Activated T-cell treated with anti-CD3 and anti-CD28 coated beads, Interleukin-2, amount 50 U/mL, for 72 hours (primary cell): ENCODE measurements at regions not wholly inside any gene's neighbourhood (a gene's known extent, or its start where the extent isn't known, plus 50 kb on each side); places are given as distances from the start of the nearest gene placed in this dataset.

Source experiments
- ATAC-seq, 2 donors: fragments of 150-1000 bp; cut with Tn5 transposase; replicated peaks in 1 of 2; 2 replicates each; pipeline ENCODE4 v1.10.0; 2021; ENCODE audit warnings: moderate library complexity in 2 of 2, mild to moderate bottlenecking in 1 of 2
- DNase-seq, 2 donors: peaks; one replicate each; pipeline ENCODE4 v3.0.0; 2021 to 2022; ENCODE audit warnings: mixed read lengths in 1 of 2
- H3K27ac Mint-ChIP-seq: one replicate; pipeline ENCODE4 v1.8.0; 2022; ENCODE audit warnings: mild to moderate bottlenecking, moderate library complexity, mixed read lengths
- H3K27me3 Mint-ChIP-seq: one replicate; pipeline ENCODE4 v1.8.0; 2022; ENCODE audit warnings: low read depth, mixed read lengths
- H3K36me3 Mint-ChIP-seq, 2 donors: one replicate each; pipeline ENCODE4 v1.8.0; 2022; ENCODE audit warnings: mixed read lengths in 2 of 2, mild to moderate bottlenecking in 1 of 2; ENCODE audit not compliant: insufficient read depth in 2 of 2
- H3K4me1 Mint-ChIP-seq: one replicate; pipeline ENCODE4 v1.8.0; 2022; ENCODE audit warnings: low read depth, mixed read lengths
- H3K4me3 Mint-ChIP-seq, 2 donors: one replicate each; pipeline ENCODE4 v1.8.0; 2022; ENCODE audit warnings: mild to moderate bottlenecking in 2 of 2, mixed read lengths in 2 of 2, moderate library complexity in 2 of 2
- H3K9me3 Mint-ChIP-seq, 2 donors: one replicate each; pipeline ENCODE4 v1.8.0; 2022; ENCODE audit warnings: mixed read lengths in 2 of 2

- Mint-ChIP-seq H3K27ac (no peak overlapping the region), H3K4me1 (no peaks in the 10 kb centered on the region), H3K9me3 (no peaks in the 10 kb centered on the region), H3K27me3 (no peaks in the 10 kb centered on the region), H3K4me3 (no peak overlapping the region), H3K36me3 (no peaks in the 10 kb centered on the region)
- DNase-seq (no peak), ATAC-seq (no peak)
Measured at GRCh38 chr13:112233256-112233655, 142.9 kb upstream of the SPACA7 start.

- H3K4me1 Mint-ChIP-seq: no peaks in the 10 kb centered on the region
- H3K9me3 Mint-ChIP-seq: no peaks in the 10 kb centered on the region
- no peaks in the 10 kb centered on the region for H3K36me3 Mint-ChIP-seq
- H3K27me3 Mint-ChIP-seq: no peaks in the 10 kb centered on the region
- H3K27ac Mint-ChIP-seq: no peak overlapping the region
- ATAC-seq: no peak
- no peak for DNase-seq
- H3K4me3 Mint-ChIP-seq: no peak overlapping the region
Measured at GRCh38 chr13:112233716-112234115, 142.4 kb upstream of the SPACA7 start.

GRCh38 chr13:112234131-112234875 lies 141.9 kb upstream of the SPACA7 start:
- H3K4me3 Mint-ChIP-seq: no peak overlapping the region
- no peak for DNase-seq
- no peaks in the 10 kb centered on the region for H3K36me3 Mint-ChIP-seq
- H3K27ac Mint-ChIP-seq: no peak overlapping the region
- no peak for ATAC-seq
- no peaks in the 10 kb centered on the region for H3K4me1 Mint-ChIP-seq
- H3K9me3 Mint-ChIP-seq: no peaks in the 10 kb centered on the region
- H3K27me3 Mint-ChIP-seq: no peaks in the 10 kb centered on the region

GRCh38 chr13:112236016-112236415 lies 140.1 kb upstream of the SPACA7 start:
- H3K4me1 Mint-ChIP-seq: no peaks in the 10 kb centered on the region
- H3K27ac Mint-ChIP-seq: no peak overlapping the region
- no peak for DNase-seq
- ATAC-seq: no peak
- no peak overlapping the region for H3K4me3 Mint-ChIP-seq
- no peaks in the 10 kb centered on the region for H3K9me3 Mint-ChIP-seq
- no peaks in the 10 kb centered on the region for H3K36me3 Mint-ChIP-seq
- H3K27me3 Mint-ChIP-seq: no peaks in the 10 kb centered on the region

GRCh38 chr13:112236539-112237197 lies 139.5 kb upstream of the SPACA7 start:
- no peaks in the 10 kb centered on the region for H3K27me3 Mint-ChIP-seq
- H3K9me3 Mint-ChIP-seq: no peaks in the 10 kb centered on the region
- no peaks in the 10 kb centered on the region for H3K4me1 Mint-ChIP-seq
- H3K36me3 Mint-ChIP-seq: no peaks in the 10 kb centered on the region
- H3K4me3 Mint-ChIP-seq: no peak overlapping the region
- H3K27ac Mint-ChIP-seq: no peak overlapping the region
- ATAC-seq (no peak), DNase-seq (no peak)

GRCh38 chr13:112238436-112238995 lies 137.6 kb upstream of the SPACA7 start:
- Mint-ChIP-seq H3K27me3 (no peaks in the 10 kb centered on the region), H3K36me3 (no peaks in the 10 kb centered on the region), H3K27ac (no peak overlapping the region), H3K4me3 (no peak overlapping the region), H3K9me3 (no peaks in the 10 kb centered on the region), H3K4me1 (no peaks in the 10 kb centered on the region)
- no peak for ATAC-seq
- no peak for DNase-seq

GRCh38 chr13:112240076-112240475 lies 136.1 kb upstream of the SPACA7 start:
- no peak overlapping the region for H3K4me3 Mint-ChIP-seq
- H3K27ac Mint-ChIP-seq: no peak overlapping the region
- no peak for DNase-seq
- no peaks in the 10 kb centered on the region for H3K27me3 Mint-ChIP-seq
- H3K9me3 Mint-ChIP-seq: no peaks in the 10 kb centered on the region
- H3K4me1 Mint-ChIP-seq: no peaks in the 10 kb centered on the region
- H3K36me3 Mint-ChIP-seq: no peaks in the 10 kb centered on the region
- no peak for ATAC-seq

GRCh38 chr13:112241288-112241687 lies 134.9 kb upstream of the SPACA7 start:
- no peaks in the 10 kb centered on the region for H3K36me3 Mint-ChIP-seq
- no peaks in the 10 kb centered on the region for H3K9me3 Mint-ChIP-seq
- H3K27me3 Mint-ChIP-seq: no peaks in the 10 kb centered on the region
- ATAC-seq (no peak), DNase-seq (no peak)
- H3K27ac Mint-ChIP-seq: no peak overlapping the region
- H3K4me3 Mint-ChIP-seq: no peak overlapping the region
- no peaks in the 10 kb centered on the region for H3K4me1 Mint-ChIP-seq

GRCh38 chr13:112242777-112243176 lies 133.4 kb upstream of the SPACA7 start:
- H3K36me3 Mint-ChIP-seq: no peaks in the 10 kb centered on the region
- H3K27ac Mint-ChIP-seq: no peak overlapping the region
- no peaks in the 10 kb centered on the region for H3K4me1 Mint-ChIP-seq
- DNase-seq (no peak), ATAC-seq (no peak)
- no peaks in the 10 kb centered on the region for H3K9me3 Mint-ChIP-seq
- H3K27me3 Mint-ChIP-seq: no peaks in the 10 kb centered on the region
- no peak overlapping the region for H3K4me3 Mint-ChIP-seq

- no peaks in the 10 kb centered on the region for H3K9me3 Mint-ChIP-seq
- ATAC-seq: no peak
- H3K27me3 Mint-ChIP-seq: no peaks in the 10 kb centered on the region
- H3K27ac Mint-ChIP-seq: no peak overlapping the region
- no peak overlapping the region for H3K4me3 Mint-ChIP-seq
- DNase-seq: no peak
- H3K4me1 Mint-ChIP-seq: no peaks in the 10 kb centered on the region
- H3K36me3 Mint-ChIP-seq: no peaks in the 10 kb centered on the region
Measured at GRCh38 chr13:112244061-112244460, 132.1 kb upstream of the SPACA7 start.

- Mint-ChIP-seq H3K4me3 (no peak overlapping the region), H3K36me3 (no peaks in the 10 kb centered on the region), H3K27me3 (no peaks in the 10 kb centered on the region), H3K9me3 (no peaks in the 10 kb centered on the region), H3K4me1 (no peaks in the 10 kb centered on the region), H3K27ac (no peak overlapping the region)
- DNase-seq: no peak
- no peak for ATAC-seq
Measured at GRCh38 chr13:112244495-112245177, 131.5 kb upstream of the SPACA7 start.

GRCh38 chr13:112245179-112245724 lies 130.9 kb upstream of the SPACA7 start:
- Mint-ChIP-seq H3K4me3 (no peak overlapping the region), H3K27me3 (no peaks in the 10 kb centered on the region), H3K36me3 (no peaks in the 10 kb centered on the region), H3K9me3 (no peaks in the 10 kb centered on the region), H3K27ac (no peak overlapping the region), H3K4me1 (no peaks in the 10 kb centered on the region)
- ATAC-seq (no peak), DNase-seq (no peak)

- Mint-ChIP-seq H3K9me3 (no peaks in the 10 kb centered on the region), H3K36me3 (no peaks in the 10 kb centered on the region), H3K27me3 (no peaks in the 10 kb centered on the region), H3K4me3 (no peak overlapping the region), H3K4me1 (no peaks in the 10 kb centered on the region), H3K27ac (no peak overlapping the region)
- ATAC-seq (no peak), DNase-seq (no peak)
Measured at GRCh38 chr13:112245989-112246388, 130.2 kb upstream of the SPACA7 start.
